NCI-H226 (cell line): ENCODE measurements at regions not wholly inside any gene's neighbourhood (a gene's known extent, or its start where the extent isn't known, plus 50 kb on each side); places are given as distances from the start of the nearest gene placed in this dataset.
"Not testable (repeated sequence)": the region's sequence is repeated elsewhere in the genome, so short reads cannot be mapped to it uniquely, and the experiment has no call there.

Experiments used
- DNase-seq: peaks from one replicate; pipeline ENCODE4 v3.0.0-alpha.2; 2015

DNA sequence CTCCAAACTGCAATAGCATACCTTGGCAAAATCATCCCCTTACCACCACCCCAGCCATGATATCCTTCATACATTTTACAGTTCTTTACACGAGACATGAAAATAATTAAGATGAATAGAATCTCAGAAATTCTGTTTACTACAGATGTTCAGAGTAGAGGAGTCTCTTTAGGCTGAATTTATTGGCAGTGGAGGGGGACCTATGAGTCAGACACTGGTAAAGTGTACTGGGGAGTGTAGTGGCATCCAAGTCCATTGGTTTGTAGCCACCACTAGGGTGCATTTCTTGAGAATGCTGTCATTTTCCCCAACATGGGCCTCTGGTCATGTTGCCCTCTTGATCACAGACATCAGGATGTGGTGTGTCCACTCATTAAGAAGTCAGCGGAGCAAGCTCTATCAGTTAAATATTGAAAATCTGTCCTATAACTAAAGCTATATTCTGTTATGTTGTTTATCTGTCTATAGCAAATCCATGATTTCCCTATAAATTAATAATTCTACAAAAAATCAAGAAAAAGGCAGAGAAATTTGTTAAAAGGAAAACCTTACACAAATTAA is 672.2 kb downstream of the PRIM2 start:
- not testable (repeated sequence) for DNase-seq

DNA sequence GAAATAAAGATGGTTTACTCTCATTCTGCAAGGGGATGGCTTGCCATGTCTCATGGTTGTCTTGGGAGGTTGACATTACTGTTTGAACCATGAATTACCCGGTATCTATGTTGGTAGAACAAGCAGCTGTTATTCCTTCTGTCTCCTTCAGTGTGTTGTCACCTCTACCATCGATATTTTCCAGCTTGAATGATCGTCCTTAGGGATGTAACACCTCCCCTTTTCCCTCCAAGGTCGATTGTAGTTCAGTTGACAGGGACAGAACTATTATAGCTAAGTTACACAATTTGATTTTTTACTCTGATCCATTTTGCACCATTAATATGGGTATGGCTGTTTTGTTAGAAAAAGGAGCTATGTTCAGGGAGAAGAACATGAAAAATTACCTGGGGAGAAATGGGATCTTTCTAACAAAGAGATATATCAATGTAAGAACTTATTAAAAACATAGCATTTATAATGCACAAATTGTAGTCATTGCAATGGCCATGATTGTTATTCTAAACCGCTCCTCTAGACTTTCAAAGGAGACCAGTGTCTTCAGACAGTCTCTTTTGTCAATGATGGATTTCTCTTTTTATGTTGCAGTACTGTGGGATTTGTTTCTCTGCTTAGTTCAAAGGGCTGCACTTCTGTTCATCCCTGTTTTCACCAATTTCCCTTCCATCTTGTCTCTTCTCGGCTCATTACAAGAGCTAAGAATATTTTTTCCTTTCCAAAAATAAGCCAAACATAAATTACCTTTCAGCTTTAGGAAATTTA is 681.6 kb downstream of the PRIM2 start:
- DNase-seq, result not testable (repeated sequence)

DNA sequence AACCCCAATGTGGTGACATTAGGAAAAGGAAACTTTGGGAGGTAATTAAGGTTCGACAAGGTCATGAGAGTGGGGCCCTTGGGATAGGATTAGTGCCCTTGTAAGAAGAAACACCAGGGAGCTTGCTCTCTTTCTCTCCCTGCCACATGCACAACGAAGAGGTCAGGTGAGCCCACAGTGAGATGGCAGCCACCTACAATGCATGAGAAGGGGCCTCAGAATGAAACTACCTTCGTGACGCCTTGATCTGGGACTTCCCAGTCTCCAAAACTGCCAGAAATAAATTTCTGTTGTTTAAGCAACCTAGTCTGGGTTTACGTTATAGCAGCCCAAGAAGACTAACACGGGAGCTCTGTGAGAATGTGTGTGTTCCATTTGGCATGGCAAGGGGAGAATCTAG is 682.8 kb downstream of the PRIM2 start:
- DNase-seq, result not testable (repeated sequence)

DNA sequence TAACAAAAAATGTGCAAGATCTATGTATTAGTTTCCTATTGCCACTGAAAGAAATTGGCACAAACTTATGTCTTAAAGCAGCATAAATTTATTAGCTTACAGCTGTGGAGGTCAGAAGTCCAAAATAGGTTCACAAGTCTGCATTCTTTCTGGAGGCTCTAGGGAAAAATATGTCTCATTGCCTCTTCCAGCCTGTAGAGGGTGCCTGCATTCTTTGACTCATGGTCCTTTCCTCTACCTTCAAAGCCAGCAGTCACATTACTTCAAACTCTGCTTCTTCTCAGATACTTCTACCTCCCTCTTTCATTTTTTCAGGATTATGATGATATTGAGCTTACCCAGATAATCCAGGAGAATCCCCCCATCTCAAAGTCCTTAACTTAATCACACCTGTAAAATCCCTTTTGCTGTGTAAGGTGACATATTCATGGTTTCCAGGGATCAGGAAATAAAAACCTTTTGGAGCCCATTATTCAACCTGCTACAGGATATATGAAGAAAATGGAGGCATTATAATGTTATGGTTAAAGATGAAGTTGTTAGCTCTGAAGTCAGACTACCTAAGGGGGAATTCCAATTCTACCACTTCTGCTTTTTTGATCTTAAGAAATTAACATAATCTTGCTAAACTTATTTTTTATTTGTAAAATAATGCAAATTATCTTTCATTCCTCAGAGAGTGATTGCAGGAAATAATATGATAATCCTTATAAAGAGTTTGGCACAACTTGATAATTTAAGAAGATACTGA is 686.2 kb downstream of the PRIM2 start:
- DNase-seq, result not testable (repeated sequence)

DNA sequence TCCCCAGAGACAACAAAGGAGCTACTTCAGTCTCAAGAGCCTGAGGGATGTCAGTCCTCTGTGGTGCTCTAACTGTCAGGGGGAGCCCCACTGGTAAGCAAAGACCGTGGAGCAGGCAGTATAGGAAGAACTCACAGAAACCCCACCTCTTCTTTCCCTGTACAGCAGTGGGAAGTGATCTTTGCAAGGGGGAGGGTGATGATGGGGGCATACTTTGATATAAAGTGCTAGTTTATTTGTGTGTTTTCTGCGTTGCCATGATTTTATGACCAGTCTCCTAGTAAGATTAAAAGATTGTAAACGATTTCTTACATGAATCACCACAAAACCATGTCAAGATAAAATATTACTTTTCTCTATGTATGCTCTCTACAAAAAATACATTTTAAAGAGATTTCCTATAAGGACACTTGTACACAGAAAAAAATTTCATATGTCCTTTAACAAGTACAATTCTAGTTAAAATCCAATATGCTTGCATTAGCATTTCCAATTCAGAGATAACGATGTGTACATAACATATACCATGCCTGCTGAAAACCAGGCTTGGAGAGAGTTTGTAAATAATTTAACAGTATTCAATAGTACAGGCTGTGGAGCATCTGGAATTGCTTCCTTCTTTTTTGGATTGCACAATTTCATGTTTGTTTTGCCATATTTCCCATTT is 690.0 kb downstream of the PRIM2 start:
- not testable (repeated sequence) for DNase-seq

DNA sequence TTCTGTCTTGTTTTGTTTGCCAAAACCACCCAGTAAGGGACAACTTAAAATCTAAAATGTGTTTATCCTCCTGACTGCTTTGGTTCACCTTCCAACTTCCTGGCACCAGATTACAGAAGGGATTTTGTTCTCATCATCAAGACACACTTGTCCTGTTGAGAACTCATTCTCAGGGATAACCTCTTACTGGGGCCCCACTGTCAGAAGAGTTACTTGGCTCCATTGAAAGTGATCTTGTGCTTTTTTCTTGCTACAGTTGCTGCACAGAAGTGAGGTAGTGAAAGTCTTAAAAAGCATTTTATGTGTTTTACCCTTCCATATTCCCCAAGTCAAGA is 690.5 kb downstream of the PRIM2 start:
- not testable (repeated sequence) for DNase-seq

DNA sequence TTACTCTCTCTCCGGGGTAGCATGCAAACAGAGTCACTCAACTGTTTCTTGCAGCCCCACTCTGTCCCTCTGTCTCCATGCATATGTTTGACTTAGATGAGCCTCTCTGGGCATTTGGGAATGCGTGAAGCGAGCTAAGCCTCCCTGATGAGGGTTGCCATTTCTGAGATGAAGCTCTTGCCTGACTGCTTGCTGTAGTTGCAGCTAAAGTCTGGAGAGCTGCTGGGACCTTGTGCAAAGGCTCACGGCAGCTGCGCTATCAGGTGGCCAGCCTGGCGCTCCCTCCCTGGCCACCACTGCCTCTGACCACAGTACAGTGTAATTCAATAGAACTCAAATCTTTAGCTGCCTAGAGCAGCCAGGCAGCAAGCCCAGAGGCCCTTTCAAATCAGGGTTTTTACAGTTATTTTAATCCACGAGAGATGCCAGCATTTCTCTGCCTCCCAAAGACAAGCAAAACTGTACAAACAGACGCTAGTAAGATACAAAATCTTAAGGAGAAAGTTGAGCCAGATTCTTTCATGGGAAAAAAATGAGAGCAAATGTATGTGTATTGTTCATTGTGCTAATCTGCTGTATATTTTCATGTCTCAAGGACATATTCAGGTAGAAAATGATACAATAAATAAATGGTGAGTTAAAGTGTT is 694.6 kb downstream of the PRIM2 start:
- not testable (repeated sequence) for DNase-seq

DNA sequence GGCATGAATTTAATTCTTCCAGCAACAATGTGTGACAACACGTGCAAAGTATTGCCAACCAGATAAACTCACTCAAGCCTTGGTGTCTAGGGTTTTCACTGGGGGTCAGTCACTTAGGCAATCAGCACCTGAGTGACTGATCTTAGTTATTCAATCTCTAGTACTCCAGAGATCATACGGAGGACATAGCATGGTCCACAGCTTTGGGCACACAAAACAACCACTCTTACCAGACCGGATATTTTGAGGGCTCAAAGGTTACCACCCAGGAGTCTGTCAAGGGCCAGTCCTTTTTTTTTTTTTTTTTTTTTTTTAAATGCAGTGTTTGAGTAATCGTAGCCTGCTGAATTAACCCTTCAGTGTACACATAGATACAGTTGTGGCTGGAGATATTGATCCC is 699.2 kb downstream of the PRIM2 start:
- not testable (repeated sequence) for DNase-seq

DNA sequence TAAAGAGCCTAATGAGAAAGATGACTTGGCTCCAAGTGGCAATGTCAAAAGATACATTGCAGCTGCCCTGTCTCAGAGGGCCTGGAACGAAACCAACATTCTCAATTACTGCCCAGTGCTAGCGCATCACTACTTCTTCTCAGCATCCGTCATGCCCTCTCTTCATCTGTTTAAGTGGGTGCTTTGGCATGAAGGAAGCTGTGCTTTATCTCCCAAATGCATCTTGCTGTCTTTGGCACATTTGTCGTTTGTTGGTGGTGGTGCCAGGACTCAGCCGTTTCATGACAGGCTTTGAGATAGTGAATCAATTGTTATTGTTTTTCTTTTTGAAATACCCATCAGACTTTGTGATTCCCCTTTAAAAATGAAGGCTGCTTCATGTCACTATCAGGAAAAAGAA is 710.8 kb downstream of the PRIM2 start:
- DNase-seq, result not testable (repeated sequence)

DNA sequence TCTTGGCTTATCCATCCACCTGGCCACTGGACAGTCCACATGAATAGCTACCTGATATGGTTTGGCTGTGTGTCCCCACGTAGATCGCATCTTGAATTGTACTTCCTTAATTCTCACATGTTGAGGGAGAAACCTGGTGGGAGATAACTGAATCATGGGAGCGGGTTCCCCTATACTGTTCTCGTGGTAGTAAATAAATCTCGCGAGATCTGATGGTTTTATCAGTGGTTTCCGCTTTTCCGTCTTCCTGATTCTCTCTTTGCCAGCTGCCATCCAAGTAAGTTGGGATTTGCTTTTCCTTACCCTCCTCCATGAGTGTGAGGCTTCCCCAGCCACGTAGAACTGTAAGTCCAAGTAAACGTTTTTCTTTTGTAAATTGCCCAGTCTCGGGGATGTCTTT is 720.8 kb downstream of the PRIM2 start:
- DNase-seq, result not testable (repeated sequence)

DNA sequence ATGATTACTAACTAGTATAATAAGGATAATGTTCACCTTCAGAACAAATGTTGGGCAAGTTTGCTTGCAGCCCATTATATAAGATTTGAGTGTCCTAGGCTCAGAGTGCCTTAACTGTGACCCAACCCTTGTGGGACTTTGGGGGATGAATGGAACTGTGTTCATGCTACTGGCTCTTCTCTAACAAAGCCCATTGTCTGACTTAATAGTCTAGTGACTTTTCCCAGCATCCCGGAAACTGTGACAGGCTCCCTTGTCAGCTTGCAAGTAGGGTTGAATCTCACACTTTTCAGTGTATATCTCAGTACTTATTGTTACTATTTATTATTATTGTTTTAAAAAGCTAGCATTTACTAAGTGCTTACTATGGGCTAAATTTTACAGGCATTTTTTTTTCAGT is 729.2 kb downstream of the PRIM2 start:
- DNase-seq, result not testable (repeated sequence)

DNA sequence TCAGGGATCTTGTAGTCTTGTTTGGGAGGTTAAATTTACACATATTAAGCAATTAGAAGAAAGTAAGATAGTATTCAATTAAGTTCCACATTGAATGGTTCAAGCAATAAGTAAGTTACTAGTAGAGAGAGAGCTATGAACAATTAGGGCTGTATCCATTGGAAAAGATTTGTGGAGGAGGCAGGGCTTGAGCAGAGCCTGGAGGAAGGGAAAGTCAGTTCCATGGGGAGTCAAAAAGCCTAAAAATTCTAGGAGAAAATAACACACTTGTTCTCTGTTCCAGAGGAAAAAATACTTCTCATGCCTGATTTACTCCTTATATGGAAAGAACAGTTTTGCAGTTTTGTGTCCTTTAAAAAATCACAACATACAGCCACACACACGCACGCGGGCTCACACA is 730.0 kb downstream of the PRIM2 start:
- not testable (repeated sequence) for DNase-seq

DNA sequence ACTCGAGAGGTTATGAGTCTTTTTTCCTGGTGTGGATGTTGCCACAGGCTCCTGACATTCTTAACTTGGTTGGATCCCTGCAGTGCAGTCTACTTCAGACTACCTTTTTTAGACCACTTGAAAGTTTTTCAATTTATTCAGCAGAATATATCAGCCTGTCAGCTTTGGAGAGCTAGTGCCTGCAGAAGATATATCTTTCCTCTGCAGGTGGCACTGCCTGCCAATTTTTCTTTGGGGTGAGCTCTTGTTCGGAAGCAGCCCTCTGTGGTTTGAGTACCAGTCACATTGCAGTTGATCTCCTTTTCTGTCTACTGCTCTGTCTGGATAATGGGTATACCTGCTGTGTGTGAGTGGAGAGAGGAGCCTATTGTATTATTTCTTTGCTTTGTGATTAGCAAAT is 730.4 kb downstream of the PRIM2 start:
- DNase-seq, result not testable (repeated sequence)

DNA sequence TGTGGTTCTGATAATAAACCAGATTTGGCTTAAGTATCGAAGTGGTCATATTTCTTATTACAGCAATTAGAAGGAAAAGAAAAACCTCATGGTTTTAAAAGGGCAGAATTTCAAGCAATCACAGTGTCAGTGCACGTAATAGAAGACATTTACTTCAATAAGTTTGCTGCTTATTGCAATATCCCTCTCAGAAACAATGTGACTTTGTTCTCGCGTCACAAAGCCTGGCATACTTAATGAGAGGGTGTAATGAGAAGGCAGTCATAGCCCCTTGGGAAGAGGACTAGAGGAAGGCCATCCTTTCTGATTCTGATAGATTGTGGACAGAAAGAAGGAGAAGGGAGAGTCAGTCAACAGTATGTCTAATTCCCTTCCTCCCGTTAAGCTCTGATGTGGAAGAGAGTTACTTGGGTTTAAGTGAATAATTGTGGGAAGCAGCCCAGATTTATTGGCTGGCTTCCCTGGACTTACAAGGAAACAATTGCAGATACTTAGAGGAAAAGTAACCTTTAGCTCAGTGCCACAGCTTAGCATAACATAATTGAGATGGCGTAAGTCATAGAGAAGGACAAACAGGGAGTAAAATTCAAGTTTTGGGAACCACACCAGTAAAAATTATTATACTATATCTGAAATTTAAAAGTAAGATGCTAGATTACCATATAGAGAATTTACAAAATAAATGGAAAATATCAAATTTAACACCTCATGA is 738.2 kb downstream of the PRIM2 start:
- DNase-seq, result not testable (repeated sequence)

DNA sequence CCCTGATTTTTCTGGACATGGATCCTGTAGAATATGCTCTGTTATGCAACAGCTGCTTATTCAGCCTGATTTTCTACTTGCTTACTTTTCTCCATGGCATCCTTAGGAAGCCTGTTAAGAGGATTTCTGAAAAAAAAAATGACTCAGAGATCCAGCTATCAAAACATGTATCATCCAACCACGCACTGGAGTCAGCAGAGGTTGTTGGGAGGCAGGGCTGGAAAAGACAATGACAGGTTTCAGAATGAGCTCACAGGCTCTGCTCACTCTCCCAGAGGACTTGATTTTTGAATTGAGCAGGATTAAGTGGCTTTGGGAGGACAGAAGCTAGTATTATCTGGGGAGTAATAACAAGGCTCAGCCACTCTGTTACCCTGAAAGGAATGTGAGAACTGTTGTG is 742.3 kb downstream of the PRIM2 start:
- peak; percentile 41 for DNase-seq

DNA sequence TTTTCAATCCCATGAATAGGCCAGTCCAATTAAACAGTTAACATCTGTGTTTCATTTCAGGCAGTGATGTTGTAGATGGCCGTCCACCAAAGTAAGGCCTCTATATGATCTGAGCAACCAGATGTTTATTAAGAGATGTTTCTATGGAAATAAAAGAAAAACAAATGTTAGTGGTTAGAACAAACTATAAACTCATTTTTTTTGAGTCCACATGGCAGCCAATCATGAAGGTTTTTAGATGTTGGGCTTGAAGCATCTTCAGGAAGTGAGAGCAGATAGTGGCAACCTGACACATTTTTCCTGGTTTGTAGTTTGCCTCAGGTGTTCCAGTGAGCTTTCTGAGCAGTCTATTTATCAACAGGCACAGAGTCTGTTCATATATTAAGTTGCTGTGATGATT is 746.1 kb downstream of the PRIM2 start:
- DNase-seq, result not testable (repeated sequence)

DNA sequence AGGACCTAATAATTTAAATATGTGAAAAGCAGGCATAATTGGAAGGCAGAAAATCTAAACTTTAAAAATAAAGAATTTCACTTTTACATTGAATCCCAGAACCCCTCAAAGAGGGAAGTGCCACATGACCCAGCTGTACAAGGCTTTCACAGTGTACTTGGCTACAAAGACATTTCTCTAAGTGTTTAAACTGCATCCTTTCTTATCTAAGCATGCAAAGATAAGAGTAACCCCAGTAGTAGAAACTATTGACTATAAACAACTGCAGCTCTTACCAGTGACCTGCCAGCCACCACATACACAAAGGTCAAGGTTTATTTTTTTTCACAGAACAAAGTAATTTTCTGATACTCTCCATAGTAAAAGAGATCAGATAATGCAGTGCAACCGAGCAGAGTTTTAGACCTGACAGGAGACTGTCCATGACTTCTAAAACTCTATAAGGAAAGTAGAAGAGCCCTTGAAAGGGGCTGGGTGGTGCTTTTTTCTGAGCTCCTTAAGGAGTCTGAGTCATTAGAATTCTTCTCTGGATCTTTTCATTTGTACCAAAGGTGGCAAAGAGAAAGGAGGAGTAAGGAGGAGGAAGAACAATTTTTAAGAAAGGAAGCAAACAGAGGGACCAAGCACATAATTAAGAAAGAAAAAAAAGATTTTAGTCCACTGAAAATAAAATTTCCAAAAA is 750.6 kb downstream of the PRIM2 start:
- DNase-seq, result not testable (repeated sequence)

DNA sequence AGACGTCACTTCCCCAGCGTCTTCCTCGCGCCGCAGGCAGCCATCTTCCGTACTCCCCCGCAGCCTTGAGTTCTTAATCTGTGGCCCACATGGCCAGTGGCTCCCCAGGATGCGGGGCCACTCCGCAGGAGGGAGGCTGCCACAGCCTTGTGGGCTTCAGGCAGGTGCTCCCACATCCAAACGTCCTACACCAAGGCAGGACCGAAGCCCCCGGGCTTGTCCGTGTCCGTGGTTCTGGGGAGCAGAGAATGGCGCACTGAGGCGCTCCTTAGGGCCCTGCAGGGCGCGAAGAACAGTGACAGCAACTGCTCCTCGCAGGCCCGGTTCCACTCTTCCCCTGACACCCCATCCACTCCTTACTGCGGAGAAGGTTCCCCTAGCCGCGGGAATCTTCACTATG is 755.8 kb downstream of the PRIM2 start:
- no peak for DNase-seq

DNA sequence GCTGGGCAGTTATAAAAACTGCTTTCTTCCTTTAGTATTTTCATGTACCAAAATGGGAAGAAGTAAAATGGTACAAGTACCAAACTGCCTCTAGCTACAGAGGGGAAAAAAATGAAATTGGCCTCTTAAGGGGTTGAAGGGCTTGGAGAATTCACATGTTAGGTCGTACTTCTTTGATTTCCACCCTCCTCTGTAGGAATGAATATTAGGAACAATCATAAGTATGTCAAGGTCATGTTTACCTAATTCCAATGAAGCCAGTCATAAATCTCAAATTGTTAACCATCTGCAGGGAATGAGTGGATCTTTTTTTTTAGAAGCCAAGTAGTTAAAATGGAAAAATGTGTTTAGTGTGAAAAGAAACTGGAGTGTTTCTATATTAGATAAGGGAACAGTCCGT is 772.6 kb downstream of the PRIM2 start:
- DNase-seq, result not testable (repeated sequence)

DNA sequence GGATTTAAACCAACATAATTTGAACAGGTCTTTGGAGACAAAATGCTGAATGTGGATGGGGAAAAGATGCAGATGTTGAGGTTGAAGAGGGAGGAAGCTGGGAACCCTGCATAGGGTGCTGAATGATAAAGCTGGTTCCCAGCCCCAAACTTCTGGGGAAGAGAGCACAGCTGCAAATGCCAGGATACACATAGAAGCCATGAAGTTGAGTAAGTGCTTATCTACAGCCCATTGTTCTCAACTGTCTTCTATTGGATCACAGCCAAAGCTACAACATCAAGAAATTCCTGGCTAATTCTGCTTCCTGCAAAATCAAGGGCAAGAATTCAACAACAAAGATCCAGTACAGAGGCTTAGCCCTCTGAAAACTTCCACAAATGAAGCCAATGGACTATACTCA is 779.8 kb downstream of the PRIM2 start:
- DNase-seq, result not testable (repeated sequence)

DNA sequence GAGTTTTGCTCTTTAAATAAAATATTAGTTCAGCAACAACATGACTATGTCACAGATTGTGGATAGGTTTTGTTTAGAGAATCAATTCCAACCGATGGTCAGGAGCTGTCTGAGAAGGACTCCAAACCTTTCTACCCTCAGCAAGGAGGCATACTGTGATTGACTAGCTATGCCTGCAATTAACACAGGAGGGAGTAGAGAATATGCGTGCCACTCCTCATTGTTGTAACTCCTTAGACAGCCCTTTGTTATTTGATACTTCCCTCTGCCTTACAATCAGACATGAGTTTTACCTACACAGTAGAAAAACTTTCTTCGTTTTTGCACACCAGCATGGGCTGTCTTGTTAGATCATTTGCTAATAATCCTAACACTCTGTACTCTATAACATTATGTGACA is 796.5 kb downstream of the PRIM2 start:
- no peak for DNase-seq

DNA sequence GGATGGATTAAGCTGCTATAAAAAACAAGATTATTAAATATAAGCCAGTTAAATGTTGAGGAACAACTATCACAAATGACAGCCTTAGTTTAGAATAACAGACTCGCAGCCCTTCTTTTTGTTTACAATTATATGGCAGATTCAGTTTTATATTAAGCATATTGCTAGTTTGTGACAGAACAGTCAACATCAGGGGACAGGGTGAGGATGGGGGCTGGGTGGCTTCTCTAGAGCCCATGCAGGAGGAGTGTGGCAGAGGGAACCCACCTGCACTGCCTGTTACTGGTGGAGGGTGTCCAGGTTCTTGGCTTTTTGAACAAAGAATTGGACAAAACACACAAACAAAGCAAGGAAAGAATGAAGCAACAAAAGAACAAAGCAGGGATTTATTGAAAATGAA is 799.7 kb downstream of the PRIM2 start:
- not testable (repeated sequence) for DNase-seq
